ENCODE measurements at regions not wholly inside any gene's neighbourhood (a gene's known extent, or its start where the extent isn't known, plus 50 kb on each side); places are given as distances from the start of the nearest gene placed in this dataset.

DNA sequence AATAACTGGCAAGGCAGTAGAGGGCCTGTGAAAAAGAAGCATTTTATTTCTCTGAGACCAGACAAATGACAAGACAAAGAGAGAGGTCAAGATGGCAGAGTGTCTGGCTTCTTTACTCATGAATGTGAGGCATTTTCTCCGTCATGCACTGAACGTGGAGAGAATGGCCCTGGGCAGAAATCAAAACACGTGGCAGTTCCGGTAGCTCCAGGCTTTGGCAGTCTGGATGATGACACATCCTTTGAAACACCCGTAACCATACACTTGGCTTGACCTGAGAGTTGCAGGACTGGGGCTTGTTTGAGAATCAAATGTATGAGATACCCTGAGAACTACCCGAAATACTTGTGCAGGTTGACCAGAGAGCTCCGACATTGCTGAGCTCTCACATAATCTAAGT, 537.6 kb downstream of the ACTR3B start:
- TF ChIP-seq CTCF (IDR thresholded peaks at IDR 0.05) (no peak), POLR2AphosphoS5 (IDR thresholded peaks at IDR 0.05; ENCODE audit: low read depth, low read length) (no peak), TCF7L2 (IDR thresholded peaks at IDR 0.05; ENCODE audit: low read depth, low read length) (no peak)
- TF ChIP-seq, protein P1, sequence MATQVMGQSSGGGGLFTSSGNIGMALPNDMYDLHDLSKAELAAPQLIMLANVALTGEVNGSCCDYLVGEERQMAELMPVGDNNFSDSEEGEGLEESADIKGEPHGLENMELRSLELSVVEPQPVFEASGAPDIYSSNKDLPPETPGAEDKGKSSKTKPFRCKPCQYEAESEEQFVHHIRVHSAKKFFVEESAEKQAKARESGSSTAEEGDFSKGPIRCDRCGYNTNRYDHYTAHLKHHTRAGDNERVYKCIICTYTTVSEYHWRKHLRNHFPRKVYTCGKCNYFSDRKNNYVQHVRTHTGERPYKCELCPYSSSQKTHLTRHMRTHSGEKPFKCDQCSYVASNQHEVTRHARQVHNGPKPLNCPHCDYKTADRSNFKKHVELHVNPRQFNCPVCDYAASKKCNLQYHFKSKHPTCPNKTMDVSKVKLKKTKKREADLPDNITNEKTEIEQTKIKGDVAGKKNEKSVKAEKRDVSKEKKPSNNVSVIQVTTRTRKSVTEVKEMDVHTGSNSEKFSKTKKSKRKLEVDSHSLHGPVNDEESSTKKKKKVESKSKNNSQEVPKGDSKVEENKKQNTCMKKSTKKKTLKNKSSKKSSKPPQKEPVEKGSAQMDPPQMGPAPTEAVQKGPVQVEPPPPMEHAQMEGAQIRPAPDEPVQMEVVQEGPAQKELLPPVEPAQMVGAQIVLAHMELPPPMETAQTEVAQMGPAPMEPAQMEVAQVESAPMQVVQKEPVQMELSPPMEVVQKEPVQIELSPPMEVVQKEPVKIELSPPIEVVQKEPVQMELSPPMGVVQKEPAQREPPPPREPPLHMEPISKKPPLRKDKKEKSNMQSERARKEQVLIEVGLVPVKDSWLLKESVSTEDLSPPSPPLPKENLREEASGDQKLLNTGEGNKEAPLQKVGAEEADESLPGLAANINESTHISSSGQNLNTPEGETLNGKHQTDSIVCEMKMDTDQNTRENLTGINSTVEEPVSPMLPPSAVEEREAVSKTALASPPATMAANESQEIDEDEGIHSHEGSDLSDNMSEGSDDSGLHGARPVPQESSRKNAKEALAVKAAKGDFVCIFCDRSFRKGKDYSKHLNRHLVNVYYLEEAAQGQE (IDR thresholded peaks at IDR 0.05; ENCODE audit: insufficient read depth in 1 of 2, low read depth in 2 of 2, low read length in 1 of 2): no peak
